GM12865 (cell line): ENCODE measurements at regions not wholly inside any gene's neighbourhood (a gene's known extent, or its start where the extent isn't known, plus 50 kb on each side); places are given as distances from the start of the nearest gene placed in this dataset.

Source experiments
- DNase-seq: peaks from one replicate; pipeline ENCODE4 v3.0.0; 2010; ENCODE audit warnings: low read depth
- H3K4me3 ChIP-seq: 2 replicates; pipeline ENCODE4 v1.5.1; 2011; ENCODE audit warnings: mild to moderate bottlenecking, low read depth, low read length, control low read depth
- CTCF ChIP-seq: IDR thresholded peaks from 2 replicates; pipeline ENCODE4 v1.5.1; 2011; ENCODE audit warnings: low read length, control low read depth, low read depth, inconsistent platforms; ENCODE audit not compliant: insufficient read depth; ENCODE audit errors: missing control alignments

GRCh38 chr7:42588876-42589275, 323.0 kb downstream of the C7orf25 start:
- H3K4me3 ChIP-seq: no peak overlapping the region
- DNase-seq: no peak
- TF ChIP-seq CTCF: no peak

GRCh38 chr7:42587806-42588205, 324.1 kb downstream of the C7orf25 start:
- no peak overlapping the region for H3K4me3 ChIP-seq
- no peak for DNase-seq
- no peak for TF ChIP-seq CTCF

- H3K4me3 ChIP-seq: no peak overlapping the region
- DNase-seq: no peak
- no peak for TF ChIP-seq CTCF
Observed at GRCh38 chr7:42580061-42580460, 331.8 kb downstream of the C7orf25 start.

- no peak for TF ChIP-seq CTCF
- no peak for DNase-seq
- H3K4me3 ChIP-seq: no peak overlapping the region
Observed at GRCh38 chr7:42575171-42575570, 336.7 kb downstream of the C7orf25 start.

GRCh38 chr7:42574685-42575084, 337.2 kb downstream of the C7orf25 start:
- DNase-seq: no peak
- H3K4me3 ChIP-seq: no peak overlapping the region
- TF ChIP-seq CTCF: no peak

- no peak overlapping the region for H3K4me3 ChIP-seq
- TF ChIP-seq CTCF: no peak
- no peak for DNase-seq
Observed at GRCh38 chr7:42573881-42574672, 337.1 kb upstream of the GLI3 start.

- no peak for TF ChIP-seq CTCF
- no peak for DNase-seq
- H3K4me3 ChIP-seq: no peak overlapping the region
Observed at GRCh38 chr7:42572561-42572960, 335.6 kb upstream of the GLI3 start.
